ENCODE measurements at regions not wholly inside any gene's neighbourhood (a gene's known extent, or its start where the extent isn't known, plus 50 kb on each side); places are given as distances from the start of the nearest gene placed in this dataset.

GRCh38 chr13:24086642-24087041, 73.9 kb upstream of the SPATA13 start:
- no peak for ATAC-seq
- H3K9me3 ChIP-seq: no peaks in the 10 kb centered on the region
- 74 to 93% methylated on average over 3 to 6 of the region's 6 CpGs for WGBS, 2 donors (ENCODE audit: low coverage in 1 of 2)
- H3K4me3 ChIP-seq: no peak overlapping the region
- no peaks in the 10 kb centered on the region for H3K27me3 ChIP-seq
- H3K27ac ChIP-seq: no peak overlapping the region
- H3K4me1 ChIP-seq: peaks cover 0 to 11% (median 0%) of the 10 kb centered on the region in 3 donors
- H3K36me3 ChIP-seq: no peaks in the 10 kb centered on the region
- TF ChIP-seq POLR2AphosphoS5 (IDR thresholded peaks at IDR 0.05) (no peak), CTCF (IDR thresholded peaks at IDR 0.05) (no peak), EP300 (IDR thresholded peaks at IDR 0.05) (no peak), POLR2A (IDR thresholded peaks at IDR 0.05) (no peak)

- no peak overlapping the region for H3K4me3 ChIP-seq
- 69 to 78% methylated on average over 3 to 4 of the region's 7 CpGs for WGBS, 2 donors (ENCODE audit: low coverage in 1 of 2)
- peaks cover 0 to 11% (median 0%) of the 10 kb centered on the region in 3 donors for H3K4me1 ChIP-seq
- no peak for TF ChIP-seq POLR2A (IDR thresholded peaks at IDR 0.05)
- TF ChIP-seq POLR2AphosphoS5 (IDR thresholded peaks at IDR 0.05): no peak
- TF ChIP-seq CTCF (IDR thresholded peaks at IDR 0.05): no peak
- TF ChIP-seq EP300 (IDR thresholded peaks at IDR 0.05): no peak
- ATAC-seq: peak; percentile 32
- no peaks in the 10 kb centered on the region for H3K27me3 ChIP-seq
- no peaks in the 10 kb centered on the region for H3K36me3 ChIP-seq
- H3K27ac ChIP-seq: no peak overlapping the region
- H3K9me3 ChIP-seq: no peaks in the 10 kb centered on the region
Measured at GRCh38 chr13:24087605-24088225, 72.8 kb upstream of the SPATA13 start.

- TF ChIP-seq EP300 (IDR thresholded peaks at IDR 0.05): no peak
- no peak for ATAC-seq
- H3K4me3 ChIP-seq: no peak overlapping the region
- no peaks in the 10 kb centered on the region for H3K27me3 ChIP-seq
- H3K4me1 ChIP-seq: peaks cover 0 to 11% (median 0%) of the 10 kb centered on the region in 3 donors
- WGBS, 2 donors (ENCODE audit: low coverage in 1 of 2): 100% methylated on average over 1 of the region's 1 CpG
- no peaks in the 10 kb centered on the region for H3K9me3 ChIP-seq
- H3K27ac ChIP-seq: no peak overlapping the region
- H3K36me3 ChIP-seq: no peaks in the 10 kb centered on the region
Measured at GRCh38 chr13:24090049-24090448, 70.5 kb upstream of the SPATA13 start.

- Histone ChIP-seq H3K27ac (no peak overlapping the region), H3K36me3 (no peaks in the 10 kb centered on the region), H3K4me1 (peaks cover 0 to 11% (median 0%) of the 10 kb centered on the region in 3 donors), H3K4me3 (no peak overlapping the region), H3K27me3 (no peaks in the 10 kb centered on the region), H3K9me3 (no peaks in the 10 kb centered on the region)
- TF ChIP-seq POLR2AphosphoS5 (IDR thresholded peaks at IDR 0.05): no peak
- no peak for TF ChIP-seq CTCF (IDR thresholded peaks at IDR 0.05)
- TF ChIP-seq EP300 (IDR thresholded peaks at IDR 0.05): no peak
- no peak for TF ChIP-seq POLR2A (IDR thresholded peaks at IDR 0.05)
- no peak for ATAC-seq
- WGBS, 2 donors (ENCODE audit: low coverage in 1 of 2): 70 to 85% methylated on average over 3 to 4 of the region's 4 CpGs
Measured at GRCh38 chr13:24091080-24091479, 69.4 kb upstream of the SPATA13 start.

- Histone ChIP-seq H3K4me1 (peaks cover 0 to 11% (median 0%) of the 10 kb centered on the region in 3 donors), H3K9me3 (no peaks in the 10 kb centered on the region), H3K4me3 (no peak overlapping the region), H3K27me3 (no peaks in the 10 kb centered on the region), H3K36me3 (no peaks in the 10 kb centered on the region), H3K27ac (no peak overlapping the region)
- ATAC-seq: no peak
- TF ChIP-seq POLR2A (IDR thresholded peaks at IDR 0.05) (no peak), EP300 (IDR thresholded peaks at IDR 0.05) (no peak), POLR2AphosphoS5 (IDR thresholded peaks at IDR 0.05) (no peak), CTCF (IDR thresholded peaks at IDR 0.05) (no peak)
- 17 to 85% methylated on average over 1 of the region's 1 CpG for WGBS, 2 donors (ENCODE audit: low coverage in 1 of 2)
Measured at GRCh38 chr13:24092108-24092507, 68.4 kb upstream of the SPATA13 start.
